Peyer's patch (tissue), 4 donors: ENCODE measurements at regions not wholly inside any gene's neighbourhood (a gene's known extent, or its start where the extent isn't known, plus 50 kb on each side); places are given as distances from the start of the nearest gene placed in this dataset.

Source experiments
- CTCF ChIP-seq, 6 experiments: fragments of 450-650 bp in 4 of 6; fragments of 200-600 bp in 2 of 6; sonication (generic) in 1 of 6; IDR thresholded peaks; one replicate each; pipeline ENCODE4 v1.5.1; 2017 to 2019; ENCODE audit warnings: antibody characterized with exemption in 6 of 6, mild to moderate bottlenecking in 3 of 6, moderate library complexity in 1 of 6
- POLR2A ChIP-seq, 2 donors: fragments of 450-650 bp; IDR thresholded peaks; one replicate each; pipeline ENCODE4 v1.5.1; 2017; ENCODE audit warnings: antibody characterized with exemption in 2 of 2, mild to moderate bottlenecking in 2 of 2, moderate library complexity in 2 of 2

GRCh38 chrX:122421434-122422121 lies 762.5 kb upstream of the GRIA3 start:
- TF ChIP-seq POLR2A (IDR thresholded peaks at IDR 0.05) (no peak), CTCF (IDR thresholded peaks at IDR 0.05) (no peak)
